ENCODE measurements at regions not wholly inside any gene's neighbourhood (a gene's known extent, or its start where the extent isn't known, plus 50 kb on each side); places are given as distances from the start of the nearest gene placed in this dataset.

DNA sequence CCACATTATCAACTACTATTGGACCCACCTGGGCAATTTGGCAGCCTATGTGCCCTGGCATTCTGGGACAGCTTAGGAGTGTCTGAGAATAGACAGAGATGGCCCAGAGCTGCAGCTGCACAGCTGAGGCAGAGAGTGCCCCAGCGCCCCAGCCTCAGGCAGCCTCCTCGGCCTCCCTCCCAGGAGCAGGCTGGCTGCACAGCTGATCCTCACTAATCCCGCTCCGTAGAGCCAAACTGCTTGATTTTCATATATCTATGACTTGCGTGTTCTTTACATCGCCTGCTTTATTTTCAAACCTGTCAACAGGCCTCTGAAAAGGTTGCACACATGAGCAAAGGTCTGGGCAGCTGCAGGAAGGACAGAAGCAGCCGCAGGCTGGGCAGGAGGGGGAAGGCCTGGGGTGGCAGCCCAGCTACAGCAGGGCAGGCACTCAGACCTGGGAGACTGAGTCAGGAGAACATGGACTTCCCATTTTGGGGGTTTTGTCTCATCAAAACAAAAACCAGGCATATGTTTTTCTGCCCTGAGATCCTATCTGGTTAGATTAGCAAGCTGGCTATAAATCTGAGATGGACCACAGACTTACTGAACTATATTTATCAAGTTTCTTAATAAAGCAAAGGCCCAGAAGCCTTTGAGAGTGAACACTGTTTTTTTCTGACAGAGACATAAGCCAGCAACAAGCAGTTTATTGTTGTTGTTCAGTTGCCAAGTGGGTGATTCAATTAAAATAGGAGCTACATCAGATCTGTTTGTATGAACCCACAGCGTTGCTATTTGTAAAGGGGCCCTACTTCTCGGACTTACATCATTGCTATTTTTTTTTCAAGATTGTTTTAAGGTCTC, 301.8 kb upstream of the DUSP10 start:
- no peak overlapping the region for H3K9ac ChIP-seq
- TF ChIP-seq Cebpa-rat (IDR thresholded peaks at IDR 0.05): no peak
- peaks cover 15% of the 10 kb centered on the region for H3K4me1 ChIP-seq
- no peaks in the 10 kb centered on the region for H3K9me3 ChIP-seq
- no peak overlapping the region for H3K27ac ChIP-seq
- no peaks in the 10 kb centered on the region for H4K20me1 ChIP-seq
- no peaks in the 10 kb centered on the region for H3K36me3 ChIP-seq
- H3K27me3 ChIP-seq: no peaks in the 10 kb centered on the region
- no peak overlapping the region for H3K4me3 ChIP-seq
- H3K4me2 ChIP-seq: no peak overlapping the region

GRCh38 chr1:222042120-222042519, 300.2 kb upstream of the DUSP10 start:
- peaks cover 22% of the 10 kb centered on the region for H3K4me1 ChIP-seq
- H3K9ac ChIP-seq: no peak overlapping the region
- H3K9me3 ChIP-seq: no peaks in the 10 kb centered on the region
- H4K20me1 ChIP-seq: no peaks in the 10 kb centered on the region
- no peaks in the 10 kb centered on the region for H3K27me3 ChIP-seq
- no peak overlapping the region for H3K4me3 ChIP-seq
- no peak for TF ChIP-seq Cebpa-rat (IDR thresholded peaks at IDR 0.05)
- no peak overlapping the region for H3K4me2 ChIP-seq
- H3K27ac ChIP-seq: no peak overlapping the region
- H3K36me3 ChIP-seq: no peaks in the 10 kb centered on the region

DNA sequence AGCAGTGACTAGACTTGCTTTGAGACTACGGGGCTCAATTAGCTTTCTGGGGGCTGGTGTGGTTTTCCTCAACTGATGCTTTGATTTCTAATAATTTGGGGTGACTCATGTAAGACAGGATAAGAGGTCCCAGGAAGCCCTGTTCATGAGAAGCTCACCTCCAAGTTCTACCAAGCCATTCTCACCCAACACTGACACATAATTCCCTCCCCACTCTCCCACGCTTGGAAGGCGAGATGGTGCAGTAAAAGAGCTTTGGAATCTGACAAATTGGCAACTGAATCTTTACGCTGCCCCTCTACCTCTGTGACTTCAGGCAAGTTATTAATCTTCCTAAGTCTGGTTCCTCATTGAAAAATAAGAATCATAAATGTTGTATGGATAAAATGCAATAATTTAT, 299.1 kb upstream of the DUSP10 start:
- no peak overlapping the region for H3K9ac ChIP-seq
- no peak overlapping the region for H3K27ac ChIP-seq
- no peaks in the 10 kb centered on the region for H3K36me3 ChIP-seq
- no peaks in the 10 kb centered on the region for H3K9me3 ChIP-seq
- no peak for TF ChIP-seq Cebpa-rat (IDR thresholded peaks at IDR 0.05)
- H3K4me3 ChIP-seq: no peak overlapping the region
- H3K4me2 ChIP-seq: no peak overlapping the region
- H4K20me1 ChIP-seq: no peaks in the 10 kb centered on the region
- no peaks in the 10 kb centered on the region for H3K27me3 ChIP-seq
- peaks cover 21% of the 10 kb centered on the region for H3K4me1 ChIP-seq

DNA sequence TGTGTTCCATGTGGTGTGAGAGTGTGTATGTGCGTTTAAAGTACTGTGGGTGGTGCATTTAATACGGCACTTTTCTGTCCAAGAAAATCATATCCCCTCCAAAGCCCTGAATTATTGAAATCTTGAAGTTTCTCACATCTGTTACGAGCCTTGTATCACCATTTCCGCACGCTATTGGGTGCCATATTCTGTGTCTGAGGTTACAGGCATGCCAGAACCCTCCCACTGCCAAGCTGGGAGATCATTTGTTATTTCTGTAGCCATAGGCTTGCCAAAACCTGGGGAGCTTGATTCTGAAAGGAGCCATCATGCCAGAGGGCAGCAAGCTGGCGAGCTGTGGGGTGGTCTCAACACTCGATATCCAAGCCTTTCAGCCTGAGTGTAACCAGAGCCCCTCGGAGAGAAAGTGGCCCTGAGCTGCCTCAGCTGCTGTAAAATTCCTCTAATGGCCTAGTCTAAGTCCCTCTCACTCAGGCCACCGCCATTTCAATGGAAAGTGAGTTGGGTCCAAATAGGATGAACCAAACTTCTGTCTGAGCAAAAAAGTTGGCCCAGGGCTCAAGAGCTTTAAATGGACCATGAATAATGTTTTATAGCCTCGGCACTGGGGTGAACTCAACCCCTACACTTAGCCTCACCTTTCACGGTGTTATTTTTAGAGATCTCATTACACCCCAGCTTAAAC, 298.4 kb upstream of the DUSP10 start:
- H3K4me3 ChIP-seq: no peak overlapping the region
- no peak overlapping the region for H3K27ac ChIP-seq
- no peak overlapping the region for H3K4me2 ChIP-seq
- no peaks in the 10 kb centered on the region for H3K36me3 ChIP-seq
- no peaks in the 10 kb centered on the region for H3K27me3 ChIP-seq
- no peaks in the 10 kb centered on the region for H4K20me1 ChIP-seq
- H3K9me3 ChIP-seq: no peaks in the 10 kb centered on the region
- TF ChIP-seq Cebpa-rat (IDR thresholded peaks at IDR 0.05): no peak
- peaks cover 18% of the 10 kb centered on the region for H3K4me1 ChIP-seq
- no peak overlapping the region for H3K9ac ChIP-seq

DNA sequence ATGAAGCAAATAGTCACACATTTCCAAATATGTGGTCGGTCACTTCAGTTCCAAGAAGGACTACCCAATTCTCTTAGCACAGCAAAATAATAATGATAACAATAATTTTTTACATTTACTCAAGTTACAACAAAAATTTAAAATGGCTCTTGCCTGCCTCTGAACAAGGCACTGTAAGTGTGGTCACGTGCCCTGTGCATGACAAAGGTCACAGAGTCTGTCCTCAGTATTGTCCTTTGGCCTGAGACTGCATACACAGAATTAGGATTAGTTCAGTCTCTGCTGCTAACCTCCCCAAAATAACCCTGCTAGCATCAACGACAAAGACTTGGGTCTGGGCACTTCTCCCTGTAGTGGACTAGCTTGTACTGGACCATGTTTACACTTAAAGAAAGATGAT, 297.1 kb upstream of the DUSP10 start:
- no peak overlapping the region for H3K9ac ChIP-seq
- no peaks in the 10 kb centered on the region for H4K20me1 ChIP-seq
- peaks cover 29% of the 10 kb centered on the region for H3K4me1 ChIP-seq
- H3K4me2 ChIP-seq: peak overlapping the region; percentile 68; the same call in 1 of the 2 replicates
- no peak overlapping the region for H3K27ac ChIP-seq
- no peaks in the 10 kb centered on the region for H3K9me3 ChIP-seq
- no peaks in the 10 kb centered on the region for H3K27me3 ChIP-seq
- no peak for TF ChIP-seq Cebpa-rat (IDR thresholded peaks at IDR 0.05)
- H3K4me3 ChIP-seq: no peak overlapping the region
- H3K36me3 ChIP-seq: no peaks in the 10 kb centered on the region

DNA sequence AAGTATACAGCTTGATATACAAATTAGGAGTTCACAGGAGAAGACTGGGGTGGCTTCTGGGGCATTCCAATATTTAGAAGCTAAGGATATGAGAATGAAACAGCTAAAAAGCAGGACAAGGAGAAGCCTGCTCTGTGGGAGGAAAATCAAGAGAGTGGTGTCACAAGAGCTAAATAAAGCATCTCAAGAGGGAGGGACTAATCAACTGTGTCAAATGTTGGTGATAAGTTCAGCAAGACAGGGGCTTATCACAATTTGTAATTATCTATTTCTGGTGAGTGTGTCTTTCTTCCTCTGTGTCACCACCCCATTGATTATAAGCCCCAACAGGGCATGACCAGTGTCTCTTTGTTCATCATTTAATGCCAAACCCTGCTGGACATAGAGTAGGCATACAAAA, 295.8 kb upstream of the DUSP10 start:
- Histone ChIP-seq H3K4me1 (peaks cover 29% of the 10 kb centered on the region), H3K36me3 (no peaks in the 10 kb centered on the region), H3K4me2 (peak overlapping the region; percentile 68), H3K27ac (no peak overlapping the region), H3K27me3 (no peaks in the 10 kb centered on the region), H4K20me1 (no peaks in the 10 kb centered on the region), H3K9ac (no peak overlapping the region; the same call in 1 of the 2 replicates), H3K4me3 (no peak overlapping the region), H3K9me3 (no peaks in the 10 kb centered on the region)
- TF ChIP-seq Cebpa-rat (IDR thresholded peaks at IDR 0.05): no peak

DNA sequence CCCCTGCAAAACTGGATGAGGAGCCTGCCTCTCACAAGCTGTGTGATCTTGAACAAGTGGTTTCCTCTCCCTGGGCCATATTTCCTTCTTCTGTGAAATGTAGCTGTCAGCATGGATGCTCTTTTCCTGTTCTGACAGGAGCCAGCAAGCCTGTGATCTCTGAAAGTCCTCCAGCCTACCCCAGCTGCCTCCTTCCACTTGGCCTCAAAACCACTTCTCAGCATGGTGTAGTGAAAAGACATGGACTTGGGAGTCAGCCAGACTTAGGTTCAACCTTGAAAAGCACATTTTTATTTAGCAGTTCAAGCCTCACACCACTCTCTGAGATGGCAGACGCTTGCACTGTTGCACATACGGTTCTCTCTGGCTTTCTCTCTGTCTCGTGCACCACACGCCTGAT, 292.9 kb upstream of the DUSP10 start:
- Histone ChIP-seq H3K9ac (no peak overlapping the region), H3K27me3 (no peaks in the 10 kb centered on the region), H3K4me3 (no peak overlapping the region), H4K20me1 (no peaks in the 10 kb centered on the region), H3K36me3 (no peaks in the 10 kb centered on the region), H3K4me2 (peak overlapping the region; percentile 35), H3K4me1 (peaks cover 29% of the 10 kb centered on the region), H3K27ac (no peak overlapping the region), H3K9me3 (no peaks in the 10 kb centered on the region)
- no peak for TF ChIP-seq Cebpa-rat (IDR thresholded peaks at IDR 0.05)

DNA sequence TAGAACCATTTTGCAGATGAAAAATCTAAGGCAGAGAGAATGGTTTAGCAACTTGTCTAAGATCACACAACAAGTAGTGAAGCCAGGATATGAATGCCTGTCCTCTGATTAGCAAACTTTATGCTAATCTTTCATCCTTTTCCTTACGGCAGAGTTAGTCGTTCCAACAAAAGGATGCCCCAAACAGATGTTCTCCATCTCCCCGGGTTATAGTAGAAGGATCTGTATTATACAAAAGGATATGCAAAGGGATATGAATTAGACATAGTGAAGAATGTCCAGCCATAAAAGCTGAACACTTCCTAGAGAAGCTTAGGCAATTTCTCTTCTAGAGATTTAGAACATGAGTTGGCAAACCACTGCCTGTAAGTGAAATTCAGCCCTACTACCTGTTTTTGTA, 291.6 kb upstream of the DUSP10 start:
- Histone ChIP-seq H3K4me3 (no peak overlapping the region), H3K9ac (no peak overlapping the region), H3K9me3 (no peaks in the 10 kb centered on the region), H3K4me1 (peaks cover 25% of the 10 kb centered on the region), H3K27me3 (no peaks in the 10 kb centered on the region), H3K4me2 (no peak overlapping the region), H3K36me3 (no peaks in the 10 kb centered on the region), H3K27ac (no peak overlapping the region), H4K20me1 (no peaks in the 10 kb centered on the region)
- TF ChIP-seq Cebpa-rat (IDR thresholded peaks at IDR 0.05): no peak

GRCh38 chr1:222031318-222031717, 289.4 kb upstream of the DUSP10 start:
- H4K20me1 ChIP-seq: no peaks in the 10 kb centered on the region
- no peaks in the 10 kb centered on the region for H3K9me3 ChIP-seq
- peaks cover 11% of the 10 kb centered on the region for H3K4me1 ChIP-seq
- H3K9ac ChIP-seq: no peak overlapping the region
- H3K36me3 ChIP-seq: no peaks in the 10 kb centered on the region
- no peak overlapping the region for H3K4me3 ChIP-seq
- H3K27me3 ChIP-seq: no peaks in the 10 kb centered on the region
- H3K4me2 ChIP-seq: no peak overlapping the region
- H3K27ac ChIP-seq: no peak overlapping the region
- no peak for TF ChIP-seq Cebpa-rat (IDR thresholded peaks at IDR 0.05)

DNA sequence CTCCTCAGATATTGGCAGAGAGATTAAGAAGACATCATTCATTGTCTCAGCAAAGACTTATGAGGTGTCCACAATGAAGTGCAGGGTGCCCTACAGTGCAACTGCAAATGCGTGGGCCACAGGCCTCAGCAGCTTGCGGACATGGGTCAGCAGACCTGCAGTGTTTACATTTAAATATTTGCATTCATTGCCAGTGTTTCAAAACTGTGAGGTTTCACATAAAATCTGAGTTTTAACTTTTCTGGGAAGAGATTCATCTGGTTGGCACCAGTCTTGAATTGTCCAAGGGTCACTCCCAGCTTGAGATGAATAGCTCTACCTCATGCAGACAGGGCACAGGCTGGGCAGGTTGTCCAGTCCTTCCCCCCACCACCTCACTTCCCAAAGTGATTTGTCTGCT, 286.8 kb upstream of the DUSP10 start:
- no peaks in the 10 kb centered on the region for H3K36me3 ChIP-seq
- no peak overlapping the region for H3K4me2 ChIP-seq
- H3K9ac ChIP-seq: no peak overlapping the region
- no peaks in the 10 kb centered on the region for H3K4me1 ChIP-seq
- no peaks in the 10 kb centered on the region for H3K9me3 ChIP-seq
- H4K20me1 ChIP-seq: no peaks in the 10 kb centered on the region
- TF ChIP-seq Cebpa-rat (IDR thresholded peaks at IDR 0.05): no peak
- no peak overlapping the region for H3K27ac ChIP-seq
- H3K4me3 ChIP-seq: no peak overlapping the region
- no peaks in the 10 kb centered on the region for H3K27me3 ChIP-seq

Measured in BLaER1 (cell line).